Naive thymus-derived CD4-positive, alpha-beta T cell (primary cell): ENCODE measurements at regions not wholly inside any gene's neighbourhood (a gene's known extent, or its start where the extent isn't known, plus 50 kb on each side); places are given as distances from the start of the nearest gene placed in this dataset.
"Not testable (repeated sequence)": the region's sequence is repeated elsewhere in the genome, so short reads cannot be mapped to it uniquely, and the experiment has no call there.

Source experiments
- ATAC-seq: fragments of 150-1000 bp; cut with Tn5 transposase; 2 replicates; pipeline ENCODE4 v1.10.0; 2021; ENCODE audit warnings: mild to moderate bottlenecking, moderate library complexity
- CTCF ChIA-PET: fragments of 350-600 bp; sonication (Branson Sonifier 250); formaldehyde crosslinking; loops from one replicate; lab custom pipeline; 2021; ENCODE audit warnings: antibody characterized with exemption; lab: Charles Lee
- POLR2A ChIA-PET: fragments of 350-600 bp; sonication (Branson Sonifier 250); formaldehyde crosslinking; loops from one replicate; lab custom pipeline; 2021; ENCODE audit warnings: antibody characterized with exemption, inconsistent platforms; lab: Charles Lee
- DNase-seq, 9 donors: peaks; one replicate each; pipeline versions ENCODE4 v3.0.0 to v3.0.0-alpha.2; 2020 to 2022; ENCODE audit warnings: mixed read lengths in 1 of 9
- H3K27ac ChIP-seq: one replicate; pipeline ENCODE4 v1.7.0; 2013; ENCODE audit warnings: mild to moderate bottlenecking, low read depth, low read length, moderate library complexity
- H3K27me3 ChIP-seq, 2 donors: one replicate each; pipeline ENCODE4 v1.7.0; 2013; ENCODE audit warnings: low read length in 2 of 2, mild to moderate bottlenecking in 2 of 2, moderate library complexity in 2 of 2; ENCODE audit not compliant: control insufficient read depth in 2 of 2, insufficient read depth in 2 of 2
- H3K36me3 ChIP-seq, 3 experiments: 1 replicate in 2 of 3; 2 replicates in 1 of 3; pipeline ENCODE4 v1.7.0; 2013; ENCODE audit warnings: low read length in 3 of 3, mild to moderate bottlenecking in 3 of 3, moderate library complexity in 1 of 3; ENCODE audit not compliant: insufficient read depth in 3 of 3, control insufficient read depth in 2 of 3
- H3K4me1 ChIP-seq, 2 donors: one replicate each; pipeline ENCODE4 v1.7.0; 2013; ENCODE audit warnings: low read length in 2 of 2, mild to moderate bottlenecking in 2 of 2, moderate library complexity in 1 of 2; ENCODE audit not compliant: control insufficient read depth in 2 of 2, insufficient read depth in 2 of 2
- H3K4me3 ChIP-seq: 2 replicates; pipeline ENCODE4 v1.7.0; 2013; ENCODE audit warnings: mild to moderate bottlenecking, low read length
- H3K9me3 ChIP-seq, 3 experiments: 1 replicate in 2 of 3; 2 replicates in 1 of 3; pipeline ENCODE4 v1.7.0; 2013; ENCODE audit warnings: low read length in 3 of 3; ENCODE audit not compliant: control insufficient read depth in 2 of 3
- H3K27ac Mint-ChIP-seq, 9 donors: one replicate each; pipeline ENCODE4 v1.8.0; 2020 to 2022; ENCODE audit warnings: mixed read lengths in 9 of 9, mild to moderate bottlenecking in 8 of 9, moderate library complexity in 5 of 9, inconsistent platforms in 2 of 9
- H3K27me3 Mint-ChIP-seq, 5 donors: one replicate each; pipeline ENCODE4 v1.8.0; 2021 to 2022; ENCODE audit warnings: mixed read lengths in 5 of 5, mild to moderate bottlenecking in 1 of 5
- H3K36me3 Mint-ChIP-seq, 5 donors: one replicate each; pipeline ENCODE4 v1.8.0; 2020 to 2022; ENCODE audit warnings: mixed read lengths in 5 of 5, mild to moderate bottlenecking in 3 of 5, inconsistent platforms in 1 of 5
- H3K4me1 Mint-ChIP-seq, 7 donors: one replicate each; pipeline ENCODE4 v1.8.0; 2020 to 2022; ENCODE audit warnings: mixed read lengths in 7 of 7, mild to moderate bottlenecking in 3 of 7, inconsistent platforms in 1 of 7
- H3K4me3 Mint-ChIP-seq, 10 donors: one replicate each; pipeline ENCODE4 v1.8.0; 2020 to 2022; ENCODE audit warnings: mild to moderate bottlenecking in 10 of 10, mixed read lengths in 10 of 10, moderate library complexity in 6 of 10, inconsistent platforms in 2 of 10
- H3K9me3 Mint-ChIP-seq, 11 donors: one replicate each; pipeline ENCODE4 v1.8.0; 2020 to 2022; ENCODE audit warnings: mixed read lengths in 11 of 11, mild to moderate bottlenecking in 4 of 11, inconsistent platforms in 1 of 11, moderate library complexity in 1 of 11
- intact Hi-C, 2 donors: fragments of 100-400 bp; cut with micrococcal nuclease; formaldehyde crosslinking; loops; one replicate each; pipeline ENCODE4 v1.15.1; 2023

GRCh38 chr2:138066139-138066806, 102.0 kb downstream of the HNMT start:
- DNase-seq (no peak), ATAC-seq (no peak)
- intact Hi-C loops: no loop called here
- peaks cover 0 to 5% (median 0%) of the 10 kb centered on the region in 5 donors for H3K27me3 Mint-ChIP-seq
- H3K36me3 ChIP-seq: no peaks in the 10 kb centered on the region
- CTCF ChIA-PET: interaction anchor here (0.6 kb wide), 1 partner anchor 63 kb away, joined by 4 read pairs; no protein-coding TSS in a partner anchor
- no peaks in the 10 kb centered on the region for H3K27me3 ChIP-seq
- POLR2A ChIA-PET: no interaction called here
- H3K27ac ChIP-seq: no peak overlapping the region
- H3K4me1 ChIP-seq: no peaks in the 10 kb centered on the region
- H3K36me3 Mint-ChIP-seq: no peaks in the 10 kb centered on the region
- H3K27ac Mint-ChIP-seq: no peak overlapping the region
- H3K9me3 ChIP-seq: no peaks in the 10 kb centered on the region
- H3K4me1 Mint-ChIP-seq: no peaks in the 10 kb centered on the region
- no peak overlapping the region for H3K4me3 ChIP-seq
- H3K4me3 Mint-ChIP-seq: no peak overlapping the region
- H3K9me3 Mint-ChIP-seq: peaks cover 0 to 5% (median 2%) of the 10 kb centered on the region in 11 donors

DNA sequence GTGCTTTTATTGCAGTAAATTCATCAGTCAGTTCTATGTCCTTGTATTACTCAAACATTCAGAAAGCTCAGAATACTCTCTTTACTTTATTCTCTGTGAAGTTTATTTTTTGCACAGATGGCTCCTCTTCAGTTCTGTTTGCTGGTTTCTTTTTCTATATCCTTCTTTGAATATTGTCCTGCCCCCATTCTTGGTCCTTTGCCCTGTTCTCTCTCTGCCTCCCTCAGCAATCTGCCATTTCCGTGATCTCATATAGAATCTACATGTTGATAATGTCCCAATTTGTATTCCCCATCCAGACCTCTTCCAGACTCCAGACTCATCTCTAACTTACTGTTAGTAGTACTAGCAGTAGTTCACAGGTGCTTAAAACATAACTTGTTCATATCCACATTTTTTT, 102.6 kb downstream of the HNMT start:
- peaks cover 0 to 8% (median 2%) of the 10 kb centered on the region in 11 donors for H3K9me3 Mint-ChIP-seq
- no peak for ATAC-seq
- POLR2A ChIA-PET: no interaction called here

DNA sequence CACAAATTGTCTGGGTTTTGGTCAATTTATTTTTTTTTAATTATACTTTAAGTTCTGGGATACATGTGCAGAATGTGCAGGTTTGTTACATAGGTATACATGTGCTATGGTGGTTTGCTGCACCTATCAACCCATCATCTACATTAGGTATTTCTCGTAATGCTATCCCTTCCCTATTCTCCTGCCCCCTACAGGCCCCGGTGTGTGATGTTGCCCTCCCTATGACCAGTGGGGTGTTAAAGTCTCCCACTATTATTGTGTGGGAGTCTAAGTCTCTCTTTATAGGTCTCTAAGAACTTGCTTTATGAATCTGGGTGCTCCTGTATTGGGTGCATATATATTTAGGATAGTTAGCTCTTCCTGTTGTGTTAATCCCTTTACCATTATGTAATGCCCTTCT, 104.4 kb downstream of the HNMT start:
- H3K4me1 ChIP-seq, H3K4me1 Mint-ChIP-seq, H3K27me3 ChIP-seq, H3K4me3 ChIP-seq, ATAC-seq, H3K27ac Mint-ChIP-seq, intact Hi-C loops, H3K9me3 ChIP-seq, H3K36me3 ChIP-seq, DNase-seq, H3K27ac ChIP-seq, H3K4me3 Mint-ChIP-seq, H3K27me3 Mint-ChIP-seq, CTCF ChIA-PET, H3K36me3 Mint-ChIP-seq, POLR2A ChIA-PET: not testable (repeated sequence)
- peaks cover 0 to 13% (median 3%) of the 10 kb centered on the region in 11 donors for H3K9me3 Mint-ChIP-seq

More for the DNA sequence above, 102.6 kb downstream of the HNMT start:
- no peaks in the 10 kb centered on the region for H3K27me3 ChIP-seq
- Mint-ChIP-seq H3K36me3 (no peaks in the 10 kb centered on the region), H3K4me3 (no peak overlapping the region), H3K27me3 (peaks cover 0 to 5% (median 0%) of the 10 kb centered on the region in 5 donors), H3K4me1 (no peaks in the 10 kb centered on the region), H3K27ac (no peak overlapping the region)
- intact Hi-C loops: no loop called here
- CTCF ChIA-PET: no interaction called here
- H3K36me3 ChIP-seq: no peaks in the 10 kb centered on the region
- no peak overlapping the region for H3K4me3 ChIP-seq
- DNase-seq: no peak
- H3K27ac ChIP-seq: no peak overlapping the region
- H3K4me1 ChIP-seq: no peaks in the 10 kb centered on the region
- H3K9me3 ChIP-seq: no peaks in the 10 kb centered on the region

- H3K36me3 ChIP-seq, H3K36me3 Mint-ChIP-seq, H3K27me3 ChIP-seq, H3K4me1 Mint-ChIP-seq, H3K4me3 ChIP-seq, intact Hi-C loops, H3K4me3 Mint-ChIP-seq, POLR2A ChIA-PET, ATAC-seq, DNase-seq, H3K9me3 ChIP-seq, H3K27ac Mint-ChIP-seq, CTCF ChIA-PET, H3K27ac ChIP-seq, H3K27me3 Mint-ChIP-seq, H3K4me1 ChIP-seq: not testable (repeated sequence)
- H3K9me3 Mint-ChIP-seq: peaks cover 0 to 13% (median 3%) of the 10 kb centered on the region in 11 donors
These were observed 106.9 kb downstream of the HNMT start for GRCh38 chr2:138071042-138071719.

DNA sequence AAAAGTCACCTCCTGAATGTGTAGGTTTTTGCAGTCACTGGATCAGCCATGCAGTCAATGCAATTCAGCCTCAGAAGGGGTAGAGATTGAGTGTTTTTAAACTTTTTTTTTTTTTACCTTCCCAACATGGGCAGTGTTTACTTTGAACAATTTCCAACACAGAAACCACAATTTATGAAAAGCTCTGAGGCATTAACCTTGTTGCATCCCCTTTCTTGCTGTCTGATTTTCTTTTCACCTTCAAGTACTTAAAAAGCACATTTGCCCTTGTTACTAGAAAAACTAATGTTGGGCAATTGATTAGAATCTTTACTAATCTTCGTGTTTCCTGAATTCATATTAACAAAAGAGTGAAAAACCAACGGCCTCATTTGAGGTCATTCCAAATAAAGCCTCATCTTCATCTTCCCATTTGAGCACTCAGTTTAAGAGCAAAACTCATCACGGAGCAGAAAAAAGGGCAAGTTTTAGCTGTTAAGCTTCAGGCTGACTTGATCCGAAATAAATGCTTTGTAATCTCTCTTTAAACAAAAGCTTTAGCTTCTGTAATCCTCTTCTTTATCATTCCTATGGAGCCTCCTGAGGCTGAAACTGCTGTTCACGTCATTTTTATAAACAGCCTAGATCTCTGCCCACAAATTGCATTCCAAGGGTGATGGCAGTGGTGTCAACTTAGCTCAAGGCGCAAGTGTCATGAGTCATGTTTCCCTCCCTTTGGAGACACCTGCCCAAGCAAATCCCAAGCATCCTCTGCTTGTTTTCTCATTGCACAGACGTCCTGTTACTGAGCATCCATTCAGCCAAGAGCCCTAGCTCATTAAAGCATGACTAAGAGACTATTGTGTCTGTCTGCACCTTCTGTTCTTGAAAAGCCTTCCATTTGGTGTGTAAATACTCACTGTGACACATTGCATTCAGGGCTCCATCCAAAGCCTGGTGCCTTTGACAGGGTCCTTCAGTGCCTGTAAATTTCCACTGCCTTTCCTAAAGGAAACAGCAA, 107.7 kb downstream of the HNMT start:
- CTCF ChIA-PET: no interaction called here
- POLR2A ChIA-PET: no interaction called here
- no peaks in the 10 kb centered on the region for H3K4me1 Mint-ChIP-seq

GRCh38 chr2:138078153-138078552, 113.9 kb downstream of the HNMT start:
- H3K4me1 Mint-ChIP-seq: no peaks in the 10 kb centered on the region
- H3K4me3 Mint-ChIP-seq: no peak overlapping the region
- H3K9me3 Mint-ChIP-seq: peaks cover 0 to 7% (median 1%) of the 10 kb centered on the region in 11 donors
- intact Hi-C loops: no loop called here
- H3K9me3 ChIP-seq: no peaks in the 10 kb centered on the region
- H3K4me3 ChIP-seq: no peak overlapping the region
- H3K4me1 ChIP-seq: no peaks in the 10 kb centered on the region
- H3K27me3 Mint-ChIP-seq: no peaks in the 10 kb centered on the region
- ChIA-PET POLR2A (no interaction called here), CTCF (no interaction called here)
- ATAC-seq (no peak), DNase-seq (no peak)
- no peaks in the 10 kb centered on the region for H3K27me3 ChIP-seq
- no peak overlapping the region for H3K27ac ChIP-seq
- no peak overlapping the region for H3K27ac Mint-ChIP-seq
- no peaks in the 10 kb centered on the region for H3K36me3 ChIP-seq
- no peaks in the 10 kb centered on the region for H3K36me3 Mint-ChIP-seq

More for the DNA sequence above, 107.7 kb downstream of the HNMT start:
- Histone ChIP-seq H3K27me3 (no peaks in the 10 kb centered on the region), H3K4me1 (no peaks in the 10 kb centered on the region), H3K9me3 (peaks cover 0 to 4% (median 0%) of the 10 kb centered on the region in 3 experiments), H3K4me3 (no peak overlapping the region), H3K27ac (no peak overlapping the region), H3K36me3 (no peaks in the 10 kb centered on the region)
- Mint-ChIP-seq H3K9me3 (peaks cover 0 to 17% (median 3%) of the 10 kb centered on the region in 11 donors), H3K4me3 (no peak overlapping the region), H3K27ac (no peak overlapping the region), H3K36me3 (no peaks in the 10 kb centered on the region), H3K27me3 (peaks cover 0 to 5% (median 0%) of the 10 kb centered on the region in 5 donors)
- intact Hi-C loops: no loop called here
- ATAC-seq (no peak), DNase-seq (no peak)
